Endodermal cell (in vitro differentiated cells): ENCODE measurements at regions not wholly inside any gene's neighbourhood (a gene's known extent, or its start where the extent isn't known, plus 50 kb on each side); places are given as distances from the start of the nearest gene placed in this dataset.

Source experiments
- DNase-seq: peaks from one replicate; pipeline ENCODE4 v3.0.0-alpha.2; 2017
- H3K27ac ChIP-seq: 2 replicates; pipeline ENCODE4 v1.5.1; 2013; ENCODE audit warnings: mild to moderate bottlenecking, low read depth, low read length, moderate library complexity
- H3K27me3 ChIP-seq: 2 replicates; pipeline ENCODE4 v1.6.1; 2013; ENCODE audit warnings: mild to moderate bottlenecking, low read length, moderate library complexity; ENCODE audit not compliant: insufficient read depth, control insufficient read depth, poor library complexity, severe bottlenecking
- H3K36me3 ChIP-seq: 2 replicates; pipeline ENCODE4 v1.7.0; 2013; ENCODE audit warnings: mild to moderate bottlenecking, low read length, moderate library complexity; ENCODE audit not compliant: control insufficient read depth, insufficient read depth
- H3K4me1 ChIP-seq: one replicate; pipeline ENCODE4 v1.7.0; 2013; ENCODE audit warnings: low read length; ENCODE audit not compliant: control insufficient read depth, insufficient read depth
- H3K4me3 ChIP-seq: 2 replicates; pipeline ENCODE4 v1.5.1; 2013; ENCODE audit warnings: mild to moderate bottlenecking, low read length, moderate library complexity
- H3K9ac ChIP-seq: 2 replicates; pipeline ENCODE4 v1.6.1; 2013; ENCODE audit warnings: mild to moderate bottlenecking, low read length, moderate library complexity; ENCODE audit not compliant: poor library complexity, severe bottlenecking; ENCODE audit errors: extremely low read depth
- H3K9me3 ChIP-seq: 2 replicates; pipeline ENCODE4 v1.6.1; 2013; ENCODE audit warnings: mild to moderate bottlenecking, low read length, moderate library complexity; ENCODE audit not compliant: control insufficient read depth
- H3K27ac Mint-ChIP-seq: 2 replicates; pipeline ENCODE4 v1.8.0; 2020; ENCODE audit warnings: mixed read lengths
- H3K27me3 Mint-ChIP-seq: 2 replicates; pipeline ENCODE4 v1.8.0; 2021; ENCODE audit warnings: mild to moderate bottlenecking, mixed read lengths; ENCODE audit not compliant: insufficient read depth
- H3K36me3 Mint-ChIP-seq: 2 replicates; pipeline ENCODE4 v1.8.0; 2020; ENCODE audit warnings: low read depth, mixed read lengths
- H3K4me1 Mint-ChIP-seq: 2 replicates; pipeline ENCODE4 v1.8.0; 2020; ENCODE audit warnings: mixed read lengths
- H3K4me3 Mint-ChIP-seq: 2 replicates; pipeline ENCODE4 v1.8.0; 2020; ENCODE audit warnings: mild to moderate bottlenecking, moderate library complexity, mixed read lengths
- H3K9me3 Mint-ChIP-seq: 2 replicates; pipeline ENCODE4 v1.8.0; 2020; ENCODE audit warnings: mild to moderate bottlenecking, mixed read lengths
- WGBS, 2 experiments: methylation state at CpG; one replicate each; pipeline versions ENCODE4 v1.1.5 to v1.1.7; 2013; ENCODE audit warnings: missing lambda C conversion rate in 2 of 2, mixed read lengths in 1 of 2; ENCODE audit not compliant: insufficient coverage in 1 of 2, insufficient read length in 1 of 2; 5-methylcytosine and 5-hydroxymethylcytosine counted together
- TF ChIP-seq, protein P1 (sequence below): fragments of 200-600 bp; sonication (generic); conservative IDR thresholded peaks from 2 replicates; pipeline ENCODE4 v1.5.0; 2021; ENCODE audit warnings: antibody characterized with exemption, mild to moderate bottlenecking

DNA sequence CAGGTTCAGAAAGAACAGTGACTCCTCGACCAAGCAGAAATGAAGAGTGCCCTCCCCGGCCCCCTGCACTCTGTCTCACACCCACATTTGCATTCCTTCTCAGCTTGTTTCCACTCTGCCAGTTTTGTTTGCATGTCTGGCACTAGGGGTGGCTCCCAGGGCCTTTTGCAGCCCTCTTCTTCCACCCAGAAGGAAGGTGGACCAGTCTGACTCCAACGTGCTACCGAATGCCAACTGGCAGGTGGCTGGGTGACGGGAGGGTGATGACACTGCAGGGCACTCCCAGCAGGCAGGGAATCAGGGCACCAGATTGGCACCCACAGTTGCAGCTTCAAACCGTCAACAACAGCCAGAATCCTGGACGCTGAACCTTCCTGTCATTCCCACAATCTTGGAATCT is 371.1 kb downstream of the TXNL1 start:
- H3K27me3 Mint-ChIP-seq, result no peaks in the 10 kb centered on the region
- no peak overlapping the region for H3K27ac ChIP-seq
- no peaks in the 10 kb centered on the region for H3K9me3 ChIP-seq
- H3K4me1 Mint-ChIP-seq, result peaks cover 3% of the 10 kb centered on the region
- TF ChIP-seq, protein P1, sequence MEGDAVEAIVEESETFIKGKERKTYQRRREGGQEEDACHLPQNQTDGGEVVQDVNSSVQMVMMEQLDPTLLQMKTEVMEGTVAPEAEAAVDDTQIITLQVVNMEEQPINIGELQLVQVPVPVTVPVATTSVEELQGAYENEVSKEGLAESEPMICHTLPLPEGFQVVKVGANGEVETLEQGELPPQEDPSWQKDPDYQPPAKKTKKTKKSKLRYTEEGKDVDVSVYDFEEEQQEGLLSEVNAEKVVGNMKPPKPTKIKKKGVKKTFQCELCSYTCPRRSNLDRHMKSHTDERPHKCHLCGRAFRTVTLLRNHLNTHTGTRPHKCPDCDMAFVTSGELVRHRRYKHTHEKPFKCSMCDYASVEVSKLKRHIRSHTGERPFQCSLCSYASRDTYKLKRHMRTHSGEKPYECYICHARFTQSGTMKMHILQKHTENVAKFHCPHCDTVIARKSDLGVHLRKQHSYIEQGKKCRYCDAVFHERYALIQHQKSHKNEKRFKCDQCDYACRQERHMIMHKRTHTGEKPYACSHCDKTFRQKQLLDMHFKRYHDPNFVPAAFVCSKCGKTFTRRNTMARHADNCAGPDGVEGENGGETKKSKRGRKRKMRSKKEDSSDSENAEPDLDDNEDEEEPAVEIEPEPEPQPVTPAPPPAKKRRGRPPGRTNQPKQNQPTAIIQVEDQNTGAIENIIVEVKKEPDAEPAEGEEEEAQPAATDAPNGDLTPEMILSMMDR, result no peak
- H3K9me3 Mint-ChIP-seq, result no peaks in the 10 kb centered on the region
- DNase-seq, result peak; percentile 54
- no peak overlapping the region for H3K4me3 ChIP-seq
- no peaks in the 10 kb centered on the region for H3K4me1 ChIP-seq
- no peaks in the 10 kb centered on the region for H3K27me3 ChIP-seq
- no peak overlapping the region for H3K27ac Mint-ChIP-seq
- H3K36me3 Mint-ChIP-seq, result no peaks in the 10 kb centered on the region
- no peaks in the 10 kb centered on the region for H3K36me3 ChIP-seq
- no peak overlapping the region for H3K4me3 Mint-ChIP-seq
- no peak overlapping the region for H3K9ac ChIP-seq
- 68 to 85% methylated on average over 2 to 7 of the region's 7 CpGs for WGBS, 2 experiments

DNA sequence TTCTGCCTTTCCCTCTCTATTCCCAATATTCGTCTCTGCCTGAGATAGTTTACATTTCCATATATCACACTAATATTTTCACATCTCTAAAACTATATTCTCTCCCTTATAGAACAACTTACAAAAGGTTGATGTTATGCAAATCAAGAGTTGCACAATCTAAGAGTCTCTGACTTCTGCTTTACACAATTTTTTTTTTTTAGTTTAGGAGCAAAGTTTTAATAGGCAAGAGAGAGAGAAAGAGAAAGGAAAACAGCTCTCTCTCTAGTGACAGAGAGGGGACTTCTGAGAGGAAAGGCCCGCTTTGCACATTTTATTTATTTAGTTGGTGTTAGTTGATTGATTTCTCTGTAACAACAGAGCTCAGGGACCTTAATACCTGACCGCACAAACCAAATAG is 380.2 kb downstream of the TXNL1 start:
- H3K4me3 ChIP-seq, result no peak overlapping the region
- no peak overlapping the region for H3K27ac Mint-ChIP-seq

DNA sequence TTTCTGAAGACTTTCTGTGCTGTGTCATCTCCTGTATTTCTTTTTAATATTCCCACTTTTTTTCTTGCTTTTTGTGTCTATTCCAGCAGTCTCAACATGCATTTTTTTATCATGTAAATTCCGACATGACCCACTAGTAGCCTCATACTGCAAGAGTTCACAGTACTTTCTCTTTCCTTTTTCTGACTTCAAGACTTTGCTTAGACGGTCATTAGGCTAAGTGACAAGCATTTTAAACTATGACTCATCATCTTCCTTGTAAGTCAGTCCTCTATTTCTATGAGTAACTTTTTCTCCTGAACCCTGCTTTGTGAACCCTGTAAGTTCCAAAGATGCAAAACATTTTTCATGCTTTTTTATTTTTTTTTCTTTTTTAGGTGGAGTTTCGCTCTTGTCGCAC is 381.2 kb downstream of the TXNL1 start:
- Mint-ChIP-seq H3K27me3 (no peaks in the 10 kb centered on the region), H3K36me3 (no peaks in the 10 kb centered on the region), H3K4me3 (no peak overlapping the region), H3K27ac (no peak overlapping the region), H3K4me1 (no peaks in the 10 kb centered on the region), H3K9me3 (no peaks in the 10 kb centered on the region)
- Histone ChIP-seq H3K9me3 (no peaks in the 10 kb centered on the region), H3K36me3 (no peaks in the 10 kb centered on the region), H3K27me3 (no peaks in the 10 kb centered on the region), H3K4me1 (no peaks in the 10 kb centered on the region), H3K9ac (no peak overlapping the region), H3K27ac (no peak overlapping the region), H3K4me3 (no peak overlapping the region)
- TF ChIP-seq, protein P1, result no peak
- WGBS, 2 experiments, result 87 to 93% methylated on average over 3 to 4 of the region's 4 CpGs
- DNase-seq, result no peak

More for the DNA sequence above, 380.2 kb downstream of the TXNL1 start:
- Mint-ChIP-seq H3K4me1 (no peaks in the 10 kb centered on the region), H3K9me3 (no peaks in the 10 kb centered on the region), H3K27me3 (no peaks in the 10 kb centered on the region), H3K4me3 (no peak overlapping the region), H3K36me3 (no peaks in the 10 kb centered on the region)
- no peak overlapping the region for H3K27ac ChIP-seq
- no peak overlapping the region for H3K9ac ChIP-seq
- 92 to 100% methylated on average over 1 to 3 of the region's 3 CpGs for WGBS, 2 experiments
- DNase-seq, result no peak
- TF ChIP-seq, protein P1, result no peak
- no peaks in the 10 kb centered on the region for H3K9me3 ChIP-seq
- H3K4me1 ChIP-seq, result no peaks in the 10 kb centered on the region
- no peaks in the 10 kb centered on the region for H3K27me3 ChIP-seq
- H3K36me3 ChIP-seq, result no peaks in the 10 kb centered on the region
